HG03103 (cell line): ENCODE measurements at regions not wholly inside any gene's neighbourhood (a gene's known extent, or its start where the extent isn't known, plus 50 kb on each side); places are given as distances from the start of the nearest gene placed in this dataset.

Experiments
- ATAC-seq: cut with Tn5 transposase; IDR thresholded peaks from one replicate; pipeline ENCODE4 v1.9.1; 2021; ENCODE audit warnings: low read depth; ENCODE audit not compliant: unreplicated experiment

GRCh38 chr6:131382631-131383030, 190.4 kb upstream of the ARG1 start:
- no peak for ATAC-seq

GRCh38 chr6:131383421-131384411, 189.3 kb upstream of the ARG1 start:
- ATAC-seq: no peak

GRCh38 chr6:131387562-131388447, 185.2 kb upstream of the ARG1 start:
- ATAC-seq: no peak

DNA sequence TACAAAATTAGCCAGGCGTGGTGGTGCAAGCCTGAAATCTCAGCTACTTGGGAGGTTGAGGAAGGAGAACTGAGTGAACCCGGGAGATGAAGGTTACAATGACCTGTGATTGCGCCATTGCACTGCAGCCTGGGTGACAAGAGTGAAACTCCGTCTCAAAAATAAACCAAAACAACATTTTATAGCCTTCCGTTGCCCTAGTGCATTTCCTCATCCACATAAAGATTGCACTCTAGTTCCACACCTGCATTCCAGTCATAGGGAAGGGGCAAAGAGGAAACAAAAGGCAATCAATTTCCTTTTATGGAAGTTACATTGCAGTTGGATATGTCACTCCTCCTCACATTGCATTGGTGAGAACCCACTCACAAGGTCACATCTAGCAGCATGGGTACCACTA, 182.7 kb upstream of the ARG1 start:
- no peak for ATAC-seq

DNA sequence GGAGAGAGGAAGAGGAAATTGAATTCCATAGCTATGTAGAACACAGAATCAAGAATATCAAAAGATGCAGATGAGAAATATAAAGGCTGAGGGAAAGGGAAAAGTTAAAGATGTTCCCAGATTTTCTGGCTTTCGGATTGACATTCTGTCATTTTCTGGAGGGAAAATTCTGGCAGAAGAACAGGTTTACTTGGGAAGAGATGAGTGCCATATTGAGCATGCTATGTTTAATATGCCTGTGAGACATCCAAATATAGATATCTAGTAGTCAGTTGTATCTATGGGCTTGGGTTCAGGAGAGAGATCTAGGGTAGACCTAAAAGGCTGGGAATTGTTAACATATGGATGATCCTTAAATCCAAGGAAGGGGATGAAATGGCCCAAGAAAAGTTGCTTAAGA, 181.9 kb upstream of the ARG1 start:
- ATAC-seq: no peak

GRCh38 chr6:131393433-131393832, 179.6 kb upstream of the ARG1 start:
- ATAC-seq: no peak

GRCh38 chr6:131394768-131395432, 178.1 kb upstream of the ARG1 start:
- no peak for ATAC-seq

GRCh38 chr6:131398176-131398575, 174.8 kb upstream of the ARG1 start:
- ATAC-seq: no peak

DNA sequence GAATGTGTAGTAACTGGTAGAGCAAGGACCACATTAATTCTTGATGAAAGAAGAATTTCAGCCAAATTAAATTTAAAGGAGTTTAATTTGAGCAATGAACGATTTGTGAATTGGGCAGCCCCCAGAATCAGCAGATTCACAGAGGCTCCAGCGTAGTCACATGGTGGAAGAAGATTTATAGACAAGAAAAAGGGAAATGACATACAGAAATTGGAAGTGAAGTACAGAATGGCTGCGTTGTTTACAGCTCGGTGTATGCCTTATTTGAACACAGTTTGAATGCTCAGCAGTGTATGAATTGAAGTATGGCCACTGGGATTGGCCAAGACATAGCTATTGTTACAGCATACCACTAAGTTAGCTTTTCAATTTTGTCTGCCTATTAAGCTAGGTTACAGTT, 173.6 kb upstream of the ARG1 start:
- no peak for ATAC-seq

- no peak for ATAC-seq
Measured at GRCh38 chr6:131400054-131400778, 172.8 kb upstream of the ARG1 start.

GRCh38 chr6:131400779-131401496, 172.1 kb upstream of the ARG1 start:
- no peak for ATAC-seq

- ATAC-seq: no peak
Measured at GRCh38 chr6:131408811-131409210, 164.2 kb upstream of the ARG1 start.

DNA sequence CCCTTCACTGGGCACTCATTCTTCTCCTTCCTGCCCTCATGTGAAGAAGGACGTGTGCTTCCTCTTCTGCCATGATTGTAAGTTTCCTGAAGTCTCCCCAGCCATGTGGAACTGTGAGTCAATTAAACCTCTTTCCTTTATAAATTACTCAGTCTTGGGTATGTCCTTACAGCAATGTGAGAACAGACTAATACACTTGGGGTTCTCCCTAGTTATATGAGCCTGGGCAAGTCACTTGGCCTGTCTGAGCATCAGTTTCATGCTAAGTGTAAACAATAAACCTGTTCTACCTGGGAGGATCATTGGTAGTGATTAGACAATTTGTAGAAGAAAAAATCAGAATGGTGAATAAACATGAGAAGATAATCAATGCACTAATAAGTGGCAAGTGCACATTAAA, 162.2 kb upstream of the ARG1 start:
- no peak for ATAC-seq

DNA sequence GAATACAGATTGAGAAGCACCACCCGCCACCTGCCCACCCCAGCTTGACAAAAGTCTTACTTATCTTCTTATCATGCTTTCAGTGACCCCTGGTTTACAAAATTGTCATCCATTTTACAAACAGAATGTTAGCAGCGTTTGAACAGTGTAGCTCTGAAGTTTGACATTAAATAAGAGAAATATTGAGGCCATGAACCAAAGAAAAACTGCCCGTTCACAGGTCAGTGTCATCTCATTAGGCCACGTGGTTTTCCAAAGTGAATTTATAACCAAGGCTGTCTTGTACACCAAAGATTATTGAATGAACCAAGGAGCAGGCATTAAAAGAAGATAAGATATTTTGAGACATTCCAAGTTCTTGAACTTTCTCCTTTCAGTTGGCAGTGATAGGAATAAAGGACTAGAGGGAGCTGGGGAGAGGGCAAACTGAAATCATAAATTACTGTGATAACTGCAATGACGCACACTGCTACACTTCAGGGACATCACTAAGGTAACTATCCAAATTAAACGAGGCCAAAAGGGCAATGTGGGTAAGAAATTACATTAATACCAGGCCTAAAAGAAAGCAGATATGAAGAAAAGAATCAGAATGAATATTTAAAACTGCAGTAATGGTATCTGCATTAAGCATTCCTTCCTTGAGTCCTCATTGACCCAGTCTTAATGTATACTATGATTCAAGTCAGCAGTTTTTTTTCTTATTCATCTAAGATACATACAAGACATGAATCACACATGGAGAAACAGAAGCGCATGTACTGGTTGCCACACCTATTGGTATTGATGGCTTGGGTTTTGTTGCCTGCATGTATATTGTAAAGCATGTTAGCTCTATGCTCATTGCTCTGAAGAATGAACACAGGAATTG, 159.8 kb upstream of the ARG1 start:
- no peak for ATAC-seq

GRCh38 chr6:131413831-131414191, 159.2 kb upstream of the ARG1 start:
- ATAC-seq: no peak

GRCh38 chr6:131414956-131415355, 158.1 kb upstream of the ARG1 start:
- no peak for ATAC-seq

GRCh38 chr6:131418441-131418840, 154.6 kb upstream of the ARG1 start:
- ATAC-seq: no peak

DNA sequence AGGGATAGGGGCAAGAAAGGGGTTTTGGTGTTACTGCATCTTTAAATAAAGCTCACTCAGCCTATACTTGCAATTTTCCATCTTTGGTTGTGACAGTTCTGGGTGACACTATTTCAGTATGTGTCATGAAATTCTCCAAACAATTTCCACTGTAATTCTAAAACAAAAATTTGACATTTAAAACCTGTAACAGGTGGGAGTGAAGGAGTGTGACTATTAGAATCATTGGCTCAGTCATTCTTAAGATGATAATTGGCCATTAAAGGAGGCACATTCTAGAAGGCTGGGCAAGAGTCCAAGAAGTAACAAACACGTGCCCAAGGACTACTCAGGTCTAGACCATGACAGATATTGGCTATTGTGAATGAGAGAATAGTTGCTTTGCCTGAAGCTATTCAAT, 153.3 kb upstream of the ARG1 start:
- ATAC-seq: no peak

GRCh38 chr6:131424016-131424415, 149.0 kb upstream of the ARG1 start:
- no peak for ATAC-seq
